Anterior cingulate cortex (tissue), 58 donors: ENCODE measurements at regions not wholly inside any gene's neighbourhood (a gene's known extent, or its start where the extent isn't known, plus 50 kb on each side); places are given as distances from the start of the nearest gene placed in this dataset.
"Not testable (repeated sequence)": the region's sequence is repeated elsewhere in the genome, so short reads cannot be mapped to it uniquely, and the experiment has no call there.

ENCODE experiments used
- DNase-seq, 58 donors: peaks; one replicate each; lab custom pipeline; 2025; lab: John Stamatoyannopoulos, UW

DNA sequence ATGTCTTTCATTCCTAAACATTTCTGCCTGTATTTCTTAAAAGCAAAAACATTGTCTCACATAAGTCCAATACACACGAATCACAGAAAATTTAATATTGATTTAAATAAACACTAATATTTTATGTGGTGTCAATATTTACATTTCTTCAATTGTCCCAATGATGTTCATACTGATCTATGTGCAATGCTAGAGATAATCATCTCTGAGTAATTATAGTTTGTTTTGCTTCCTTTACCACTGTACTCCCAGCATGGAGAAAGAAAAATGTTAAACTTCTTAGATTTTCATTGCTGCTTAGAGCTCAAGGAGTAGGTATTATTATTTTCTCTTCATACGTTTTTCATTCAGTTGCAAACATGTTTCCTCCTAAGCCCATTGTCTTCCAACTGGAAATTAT lies 434.2 kb upstream of the PRR20A start:
- DNase-seq = no peak

DNA sequence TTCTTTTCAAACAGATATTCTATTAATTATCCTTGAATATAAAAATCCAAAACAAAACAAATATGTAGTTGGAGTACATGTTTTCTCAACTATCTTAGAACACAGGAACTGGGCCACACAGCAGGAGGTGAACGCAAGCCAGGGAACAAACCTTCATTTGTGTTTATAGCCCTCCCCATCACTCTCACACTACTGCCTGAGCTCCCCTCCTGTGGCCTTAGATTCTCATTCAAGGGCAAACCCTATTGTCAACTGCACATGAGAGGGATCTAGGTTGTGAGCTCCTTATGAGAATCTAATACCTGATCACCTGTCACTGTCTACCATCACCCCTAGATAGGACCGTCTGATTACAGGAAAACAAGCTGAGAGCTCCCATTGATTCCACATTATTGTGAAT lies 427.1 kb upstream of the PRR20A start:
- no peak for DNase-seq

DNA sequence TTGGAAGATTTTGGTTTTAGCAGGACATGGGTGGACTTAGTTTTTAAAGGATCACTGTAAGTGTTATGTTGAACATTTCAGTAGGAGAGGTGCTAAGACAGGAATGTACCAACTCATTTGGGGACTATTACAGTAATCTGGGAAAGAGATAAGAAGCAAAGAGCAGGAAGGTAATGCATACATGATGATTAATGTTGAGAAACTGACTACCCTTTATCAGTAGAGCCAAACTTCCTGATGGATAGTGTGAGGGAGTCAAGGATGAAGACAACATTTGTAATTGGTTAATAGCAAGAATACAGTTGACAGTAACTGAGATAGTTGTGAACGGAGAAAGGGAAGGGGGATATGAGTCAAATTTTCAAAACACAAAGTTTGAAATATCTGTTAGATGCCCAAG lies 421.9 kb upstream of the PRR20A start:
- DNase-seq = no peak

DNA sequence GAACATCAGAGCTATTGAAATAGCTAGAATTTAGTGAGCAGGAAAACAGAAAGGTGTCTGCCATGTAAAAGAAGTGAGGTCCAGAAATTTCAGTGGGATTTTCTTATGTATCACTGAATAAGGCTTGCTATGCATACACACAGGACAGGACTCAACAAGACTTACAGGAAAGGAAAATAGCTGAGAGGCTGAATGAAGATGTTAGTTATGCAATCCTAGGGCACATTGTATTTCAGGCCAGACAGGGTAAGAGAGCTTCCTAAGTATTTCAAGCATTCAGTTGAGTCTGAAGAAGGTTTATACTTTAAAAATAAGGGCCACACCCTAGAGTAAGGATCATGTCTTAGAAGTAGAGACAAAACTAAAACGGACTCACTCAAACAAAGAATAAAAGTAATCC lies 419.9 kb upstream of the PRR20A start:
- DNase-seq = no peak

DNA sequence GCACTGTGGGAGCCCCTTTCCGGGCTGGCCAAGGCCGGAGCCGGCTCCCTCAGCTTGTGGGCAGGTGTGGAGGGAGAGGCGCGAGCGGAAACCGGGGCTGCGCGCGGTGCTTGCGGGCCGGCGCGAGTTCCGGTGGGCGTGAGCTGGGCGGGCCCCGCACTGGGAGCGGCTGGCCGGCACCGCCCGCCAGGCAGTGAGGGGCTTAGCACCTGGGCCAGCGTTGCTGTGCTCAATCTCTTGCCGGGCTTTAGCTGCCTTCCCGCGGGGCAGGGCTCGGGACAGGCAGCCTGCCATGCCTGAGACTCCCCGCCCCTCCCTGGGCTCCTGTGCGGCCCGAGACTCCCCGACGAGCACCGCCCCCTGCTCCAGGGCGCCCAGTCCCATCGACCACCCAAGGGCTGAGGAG lies 405.2 kb upstream of the PRR20A start:
- DNase-seq = no peak

DNA sequence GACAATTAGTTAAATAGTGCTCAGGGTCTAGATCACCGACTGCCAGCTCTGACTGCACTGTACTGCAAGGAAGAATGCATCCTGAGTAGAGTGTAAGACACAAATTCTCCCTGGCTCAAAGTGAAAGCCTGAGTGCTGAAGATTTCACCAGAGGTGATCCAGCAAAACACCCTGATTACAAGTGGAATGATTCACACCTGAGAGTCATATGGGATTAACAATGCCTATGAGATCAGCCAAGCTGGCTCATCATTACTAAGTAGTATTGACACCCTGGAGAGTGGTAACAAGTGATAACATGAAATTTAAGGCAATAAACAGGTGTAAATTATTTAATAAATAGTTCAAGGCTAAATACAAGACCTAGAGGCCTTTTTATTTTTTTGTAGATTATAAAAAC lies 403.8 kb upstream of the PRR20A start:
- no peak for DNase-seq

DNA sequence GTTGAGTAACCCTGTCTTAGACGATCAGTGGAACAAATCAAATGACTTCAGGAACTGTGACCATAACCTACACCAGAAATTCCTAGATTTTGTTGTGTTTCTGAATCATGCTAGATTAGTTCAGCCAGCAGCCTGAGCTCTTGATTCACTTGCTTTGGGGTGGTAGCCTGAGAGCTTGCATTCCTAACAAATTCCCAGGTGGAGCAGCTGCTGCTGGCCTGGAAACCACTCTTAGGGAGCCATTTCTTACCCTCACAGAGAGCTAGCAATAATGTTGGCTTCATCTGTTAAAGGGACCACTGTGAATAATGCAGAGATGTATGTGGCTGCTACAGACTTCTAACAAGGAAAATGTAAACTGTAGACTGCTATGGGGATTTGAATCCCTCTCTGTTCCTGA lies 388.1 kb upstream of the PRR20A start:
- no peak for DNase-seq

DNA sequence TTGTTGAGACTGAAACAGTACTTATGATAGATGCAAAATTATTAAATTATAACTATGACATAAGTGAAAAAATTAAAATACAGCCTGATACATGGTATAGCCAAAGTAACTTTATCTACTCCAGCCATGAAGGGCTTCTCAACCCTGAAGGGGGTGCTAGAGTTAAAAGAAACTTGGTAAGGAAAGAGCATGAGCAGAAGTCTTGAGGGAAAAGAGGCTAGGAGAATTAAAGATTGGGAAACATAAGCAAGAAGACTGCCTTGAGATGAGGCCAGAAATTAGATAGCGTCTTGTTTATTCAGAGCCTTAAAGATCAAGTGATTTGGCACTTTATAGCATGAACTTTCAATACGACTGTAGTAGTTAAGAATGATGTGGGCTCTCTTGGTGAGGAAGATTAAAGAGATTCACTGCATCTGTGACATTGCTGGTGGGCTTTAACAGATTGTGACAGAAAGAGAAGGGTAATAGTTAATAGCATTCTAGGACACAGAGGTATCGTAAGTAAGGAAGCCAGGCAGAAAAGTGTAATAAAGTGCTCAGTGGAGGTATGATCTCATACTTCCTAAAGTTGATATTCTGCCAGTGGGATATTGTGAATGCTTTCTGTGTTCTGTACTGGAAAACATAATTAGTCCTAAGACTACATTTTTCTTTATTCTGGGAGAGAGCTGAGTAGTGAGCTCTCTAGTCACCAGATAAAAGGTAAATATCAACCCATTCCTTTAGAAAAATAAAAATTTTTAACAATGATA lies 385.4 kb upstream of the PRR20A start:
- DNase-seq = no peak

DNA sequence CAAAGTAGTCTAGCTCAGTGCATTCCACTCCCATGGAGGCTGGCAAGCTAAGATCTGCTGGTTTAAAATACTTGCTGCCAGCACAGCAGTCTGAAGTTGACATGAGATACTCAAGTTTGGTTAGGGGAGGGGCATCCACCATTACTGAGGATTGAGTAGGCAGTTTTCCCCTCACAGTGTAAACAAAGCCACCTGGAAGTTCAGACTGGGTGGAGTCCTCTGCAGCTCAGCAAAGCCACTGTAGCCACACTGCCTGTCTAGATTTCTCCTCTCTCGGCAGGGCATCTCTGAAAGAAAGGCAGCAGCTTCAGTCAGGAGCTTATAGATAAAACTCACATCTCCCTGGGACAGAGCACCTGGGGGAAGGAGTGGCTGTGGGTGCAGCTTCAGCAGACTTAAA lies 377.4 kb upstream of the PRR20A start:
- not testable (repeated sequence) for DNase-seq

DNA sequence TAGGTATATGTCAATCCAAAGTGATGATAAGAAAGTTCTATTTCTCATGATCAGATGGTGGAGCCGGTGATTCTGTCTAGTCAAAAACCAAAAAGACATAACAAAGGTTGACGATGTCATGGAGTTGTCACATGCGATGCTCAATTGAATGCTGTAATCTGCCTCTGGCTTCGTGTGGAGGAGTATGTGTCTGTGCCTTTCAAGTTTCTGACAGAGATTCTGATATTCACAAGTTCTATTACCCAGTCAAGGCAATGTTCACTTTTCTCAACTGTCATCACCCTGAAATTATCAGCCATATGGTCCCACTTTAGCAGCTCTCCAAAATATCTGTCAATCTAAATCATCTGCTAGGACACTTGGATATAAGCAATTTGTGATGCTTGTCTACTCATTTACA lies 367.6 kb upstream of the PRR20A start:
- no peak for DNase-seq

DNA sequence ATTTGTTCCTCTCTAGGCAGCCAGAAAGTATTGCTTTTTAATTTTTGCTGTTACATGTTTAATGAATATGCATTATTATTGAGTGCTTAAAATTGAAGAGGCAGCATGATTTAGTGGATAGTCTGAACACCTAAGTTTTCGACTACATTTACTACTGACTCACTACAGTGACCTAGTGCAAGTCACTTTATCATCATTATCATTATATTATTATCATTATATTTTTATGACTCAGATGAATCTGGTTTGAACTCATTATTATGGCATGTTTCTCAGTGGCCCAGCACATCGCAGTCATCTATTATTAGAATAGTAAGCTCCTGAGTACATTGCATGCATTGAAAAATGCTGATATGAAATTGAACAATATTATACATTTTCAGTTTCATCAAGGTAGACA lies 351.2 kb upstream of the PRR20A start:
- DNase-seq = no peak

DNA sequence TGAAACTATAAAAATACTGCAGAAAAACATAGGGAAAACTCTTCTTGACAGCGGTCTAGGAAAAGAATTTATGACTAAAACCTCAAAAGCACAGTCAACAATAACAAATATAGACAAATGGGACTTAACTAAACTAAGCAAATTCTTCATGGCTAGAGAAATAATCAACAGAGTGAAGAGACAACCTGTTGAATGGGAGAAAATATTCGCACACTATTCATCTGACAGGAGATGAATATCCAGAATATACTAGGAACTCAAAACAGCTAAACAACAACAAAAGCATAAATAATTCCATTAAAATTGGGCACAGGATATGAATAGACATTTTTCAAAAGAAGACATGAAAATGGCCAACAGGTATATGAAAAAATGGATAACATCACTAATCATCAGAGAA lies 303.6 kb upstream of the PRR20A start:
- DNase-seq = no peak

DNA sequence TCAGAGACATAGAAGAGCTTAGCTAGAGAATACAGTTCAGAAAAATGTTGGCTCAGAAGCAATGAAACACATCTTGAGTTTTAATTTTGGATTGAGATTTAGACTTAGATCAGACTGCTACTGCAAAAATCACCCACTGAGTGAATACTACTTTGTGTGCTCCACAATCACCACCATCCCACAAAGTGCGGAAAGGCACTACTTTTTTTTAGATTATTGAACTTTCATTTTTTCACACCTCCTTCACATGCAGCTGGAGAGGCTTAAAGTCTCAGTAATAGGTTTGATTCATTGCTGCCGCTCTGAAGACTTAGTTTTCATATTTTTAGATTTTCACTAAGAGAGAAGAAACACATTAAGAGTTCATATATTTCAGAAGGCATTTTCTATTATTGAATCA lies 289.9 kb upstream of the PRR20A start:
- peak in 5 of 58 donors; percentile 2 to 51 (median 3) for DNase-seq

DNA sequence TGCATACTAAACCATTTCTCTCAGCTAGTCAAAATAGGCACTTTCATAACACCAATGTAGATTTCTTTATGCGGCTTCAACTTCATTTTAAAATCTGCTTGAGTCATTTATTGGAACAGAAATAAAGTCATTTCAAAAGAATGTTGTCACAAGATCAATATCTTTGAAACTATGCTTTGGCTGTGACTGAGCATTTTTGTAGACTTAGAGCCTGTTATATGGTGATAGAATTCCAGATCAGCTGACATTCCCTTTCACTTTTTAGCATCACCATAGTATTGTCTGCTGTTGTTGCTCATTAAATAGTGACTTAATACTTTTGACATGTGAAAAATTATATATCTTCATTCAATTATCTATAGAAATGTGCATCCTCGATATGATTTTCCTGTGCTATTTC lies 279.2 kb upstream of the PRR20A start:
- no peak for DNase-seq

DNA sequence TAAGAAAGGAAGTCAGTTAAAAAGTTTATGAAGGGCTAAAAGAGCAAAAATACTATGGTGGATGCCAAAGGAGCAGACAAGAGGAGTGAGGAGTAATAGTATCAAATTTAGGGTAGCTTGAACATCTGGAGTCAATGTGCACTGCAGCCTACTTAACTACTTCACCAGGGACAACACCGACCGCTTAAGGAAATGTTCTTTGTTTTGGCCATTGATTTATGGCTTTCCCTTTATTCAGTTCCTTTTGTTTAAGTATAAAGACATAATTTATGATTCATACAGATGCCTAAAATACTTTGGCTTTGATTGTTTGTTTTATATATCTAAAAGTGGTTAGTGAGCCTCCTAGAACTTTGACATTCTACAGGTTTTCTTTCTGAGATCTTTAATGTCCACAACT lies 276.3 kb upstream of the PRR20A start:
- no peak for DNase-seq

DNA sequence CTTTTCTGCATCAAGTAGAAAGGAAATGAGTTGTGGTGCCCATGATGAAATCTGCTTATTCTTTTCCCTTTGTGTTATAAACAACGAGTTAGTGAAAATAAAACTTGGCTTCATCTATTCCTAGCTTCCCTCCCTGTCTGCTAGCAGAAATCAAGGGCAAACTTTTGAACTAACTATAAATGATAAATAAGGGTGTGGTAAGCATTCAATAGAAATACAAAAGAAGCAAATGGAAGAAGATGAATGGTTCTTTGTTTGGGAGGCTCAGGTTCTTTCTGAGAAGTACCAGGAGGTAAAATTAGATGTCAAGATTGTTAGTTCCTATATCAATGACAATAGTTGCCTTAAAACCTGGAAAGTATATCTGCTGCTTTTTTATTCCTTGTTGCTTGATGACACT lies 275.3 kb upstream of the PRR20A start:
- DNase-seq = no peak

DNA sequence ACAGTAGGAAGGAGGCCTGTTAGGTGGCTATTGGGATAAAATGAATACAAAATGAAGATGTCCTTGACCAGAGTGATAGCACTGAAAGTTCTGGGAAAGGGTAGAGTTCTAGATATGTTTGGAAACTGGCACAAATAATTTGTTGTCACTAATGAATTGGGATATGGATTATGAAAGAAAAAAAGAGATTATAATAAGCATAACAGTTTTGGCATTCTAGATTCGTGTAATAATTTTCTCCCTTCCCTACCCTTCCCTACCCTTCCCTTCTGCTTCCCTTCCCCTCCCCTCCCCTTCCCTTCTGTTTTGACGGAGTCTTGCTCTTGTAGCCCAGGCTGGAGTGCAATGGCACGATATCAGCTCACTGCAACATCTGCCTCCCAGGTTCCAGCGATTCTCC lies 271.0 kb upstream of the PRR20A start:
- no peak for DNase-seq

DNA sequence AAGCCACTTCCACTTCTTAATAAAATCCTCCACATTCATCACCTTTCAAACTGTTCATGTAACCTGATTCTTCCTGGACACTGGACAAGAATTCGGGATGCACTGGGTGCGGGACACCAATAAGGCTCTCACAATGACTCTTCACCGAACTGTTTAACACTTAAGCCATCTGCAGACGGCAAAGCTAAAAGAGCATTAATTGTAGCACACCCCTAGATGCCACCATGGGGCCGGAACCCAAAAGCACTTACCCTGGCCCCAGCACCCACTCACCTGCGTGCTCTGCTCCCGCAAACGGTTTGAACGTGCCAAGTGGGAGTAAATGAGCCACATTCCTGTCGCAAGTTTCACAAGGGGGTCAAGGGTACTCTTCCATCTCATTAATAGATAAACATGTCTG lies 254.3 kb upstream of the PRR20A start:
- DNase-seq = no peak

DNA sequence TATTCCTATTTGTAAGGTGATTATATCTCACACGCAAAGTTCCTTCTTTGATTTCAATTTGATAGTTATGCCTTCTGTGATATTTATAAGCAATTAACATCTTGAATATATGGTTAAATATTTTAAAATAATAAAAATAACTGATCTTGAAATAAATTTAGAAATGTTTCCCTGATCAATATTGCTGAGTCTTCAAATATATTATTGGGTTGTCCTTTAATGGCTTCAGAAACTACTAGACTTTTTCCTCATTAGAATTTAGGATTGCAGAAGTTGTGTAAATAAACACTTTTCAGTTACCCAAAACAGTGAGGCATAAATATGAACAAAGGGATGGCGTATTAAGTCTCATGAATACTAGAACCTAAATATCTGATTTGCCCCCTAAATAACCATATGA lies 252.3 kb upstream of the PRR20A start:
- DNase-seq = no peak

DNA sequence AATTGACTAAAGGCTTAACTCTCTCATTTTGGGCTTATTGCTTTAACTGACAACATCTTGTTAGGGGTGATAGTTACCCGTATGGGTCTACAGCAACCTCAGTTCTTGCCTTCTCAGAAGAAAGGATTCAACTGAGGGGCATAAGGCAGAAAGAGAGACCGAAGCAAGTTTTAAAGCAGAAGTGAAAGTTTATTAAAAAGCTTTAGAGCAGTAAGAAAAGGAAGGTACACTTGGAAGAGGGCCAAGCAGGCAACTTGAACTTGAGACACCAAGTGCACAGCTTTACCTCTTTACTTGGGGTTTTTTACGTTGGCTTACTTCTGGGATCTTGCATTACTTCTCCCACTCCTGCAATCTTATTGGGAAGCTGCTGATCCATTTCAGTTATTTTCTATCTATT lies 246.9 kb upstream of the PRR20A start:
- DNase-seq = no peak

DNA sequence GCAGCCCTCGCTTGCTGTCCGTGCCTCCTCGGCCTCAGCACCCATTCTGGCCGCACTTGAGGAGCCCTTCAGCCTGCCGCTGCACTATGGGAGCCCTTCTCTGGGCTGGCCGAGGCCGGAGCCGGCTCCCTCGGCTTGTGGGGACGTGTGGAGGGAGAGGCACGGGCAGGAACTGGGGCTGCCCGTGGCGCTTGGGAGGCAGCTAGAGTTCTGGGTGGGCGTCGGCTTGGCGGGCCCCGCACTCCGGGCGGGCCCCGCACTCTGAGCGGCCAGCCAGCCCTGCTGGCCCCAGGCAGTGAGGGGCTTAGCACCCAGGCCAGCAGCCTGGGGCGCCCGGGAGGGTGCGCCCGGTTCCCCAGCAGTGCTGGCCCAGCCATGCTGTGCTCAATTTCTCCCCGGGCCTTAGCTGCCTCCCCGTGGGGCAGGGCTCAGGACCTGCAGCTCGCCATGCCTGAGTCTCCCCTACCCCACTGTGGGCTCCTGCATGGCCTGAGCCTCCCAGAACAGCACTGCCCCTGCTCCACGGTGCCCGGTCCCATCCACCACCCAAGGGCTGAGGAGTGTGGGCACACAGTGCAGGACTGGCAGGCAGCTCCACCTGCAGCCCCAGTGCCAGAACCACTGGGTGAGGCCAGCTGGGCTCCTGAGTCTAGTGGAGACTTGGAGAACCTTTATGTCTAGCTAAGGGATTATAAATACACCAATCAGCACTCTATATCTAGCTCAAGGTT lies 240.0 kb upstream of the PRR20A start:
- no peak for DNase-seq

DNA sequence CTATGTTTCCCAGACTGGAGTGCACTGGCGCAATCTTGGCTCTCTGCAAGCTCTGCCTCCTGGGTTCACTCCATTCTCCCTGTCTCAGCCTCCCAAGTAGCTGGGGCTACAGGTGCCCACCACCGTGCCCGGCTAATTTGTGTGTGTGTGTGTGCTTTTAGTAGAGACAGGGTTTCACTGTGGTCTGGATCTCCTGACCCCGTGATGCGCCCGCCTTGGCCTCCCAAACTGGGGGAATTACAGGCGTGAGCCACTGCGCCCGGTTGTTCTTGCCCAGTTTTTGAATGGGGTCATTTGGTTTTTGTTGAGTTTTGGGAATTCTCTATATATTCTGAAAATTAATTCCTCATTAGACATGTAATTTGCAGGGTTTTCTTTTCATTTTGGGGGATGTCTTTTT lies 238.4 kb upstream of the PRR20A start:
- no peak for DNase-seq
